GM23338 (cell line): ENCODE measurements at regions not wholly inside any gene's neighbourhood (a gene's known extent, or its start where the extent isn't known, plus 50 kb on each side); places are given as distances from the start of the nearest gene placed in this dataset.

Source experiments
- ATAC-seq: fragments of 200-7000 bp; cut with Tn5 transposase; 3 replicates; pipeline ENCODE4 v1.9.1; 2020
- DNase-seq: peaks from one replicate; pipeline ENCODE4 v3.0.0-alpha.2; 2015; ENCODE audit warnings: low spot score
- H2AFZ ChIP-seq: fragments of 200-600 bp; sonication (generic); 2 replicates; pipeline ENCODE4 v1.8.0; 2016; ENCODE audit warnings: antibody characterized with exemption, mild to moderate bottlenecking, moderate library complexity
- H3F3A ChIP-seq: fragments of 200-600 bp; sonication (generic); replicated peaks from 2 replicates; pipeline ENCODE4 v1.8.0; 2017; ENCODE audit warnings: antibody characterized with exemption, mixed run types, low read depth
- H3K27ac ChIP-seq: fragments of 200-600 bp; sonication (generic); 2 replicates; pipeline ENCODE4 v1.6.1; 2016; ENCODE audit warnings: low read depth
- H3K27me3 ChIP-seq: fragments of 200-600 bp; sonication (generic); 2 replicates; pipeline ENCODE4 v1.8.0; 2016; ENCODE audit warnings: mild to moderate bottlenecking, mixed run types, moderate library complexity; ENCODE audit not compliant: insufficient read depth
- H3K36me3 ChIP-seq: fragments of 200-600 bp; sonication (generic); 2 replicates; pipeline ENCODE4 v1.8.0; 2016; ENCODE audit warnings: mild to moderate bottlenecking; ENCODE audit not compliant: insufficient read depth
- H3K4me1 ChIP-seq: fragments of 200-600 bp; sonication (generic); 2 replicates; pipeline ENCODE4 v1.8.0; 2016; ENCODE audit warnings: mild to moderate bottlenecking, moderate library complexity; ENCODE audit not compliant: insufficient read depth
- H3K4me2 ChIP-seq: fragments of 200-600 bp; sonication (generic); 2 replicates; pipeline ENCODE4 v1.7.1; 2017; ENCODE audit warnings: mixed run types
- H3K4me3 ChIP-seq: fragments of 200-600 bp; sonication (generic); 2 replicates; pipeline ENCODE4 v1.6.1; 2016; ENCODE audit warnings: mixed run types
- H3K79me2 ChIP-seq: fragments of 200-600 bp; sonication (generic); replicated peaks from 2 replicates; pipeline ENCODE4 v1.8.0; 2017; ENCODE audit warnings: mild to moderate bottlenecking; ENCODE audit not compliant: insufficient read depth
- H3K9me2 ChIP-seq: fragments of 200-600 bp; sonication (generic); 2 replicates; pipeline ENCODE4 v1.8.0; 2017; ENCODE audit not compliant: insufficient read depth
- H4K20me1 ChIP-seq: fragments of 200-600 bp; sonication (generic); replicated peaks from 2 replicates; pipeline ENCODE4 v1.8.0; 2017; ENCODE audit warnings: mild to moderate bottlenecking; ENCODE audit not compliant: insufficient read depth
- H3K27ac Mint-ChIP-seq: 2 replicates; pipeline ENCODE4 v1.8.0; 2020; ENCODE audit warnings: inconsistent platforms, mild to moderate bottlenecking, moderate library complexity, mixed read lengths
- H3K27me3 Mint-ChIP-seq: 3 replicates; pipeline ENCODE4 v1.8.0; 2022; ENCODE audit warnings: low read depth, mild to moderate bottlenecking, moderate library complexity, mixed read lengths, inconsistent platforms; ENCODE audit not compliant: insufficient read depth, poor library complexity
- H3K36me3 Mint-ChIP-seq: 3 replicates; pipeline ENCODE4 v1.8.0; 2021; ENCODE audit warnings: low read depth, mild to moderate bottlenecking, inconsistent platforms, moderate library complexity, mixed read lengths
- H3K4me1 Mint-ChIP-seq: 3 replicates; pipeline ENCODE4 v1.8.0; 2020; ENCODE audit warnings: mild to moderate bottlenecking, inconsistent platforms, mixed read lengths
- H3K4me3 Mint-ChIP-seq: 3 replicates; pipeline ENCODE4 v1.8.0; 2021; ENCODE audit warnings: moderate library complexity, mild to moderate bottlenecking, inconsistent platforms, mixed read lengths
- H3K9me3 Mint-ChIP-seq: 3 replicates; pipeline ENCODE4 v1.8.0; 2020; ENCODE audit warnings: moderate library complexity, mild to moderate bottlenecking, inconsistent platforms, mixed read lengths
- CREB1 ChIP-seq: fragments of 250-450 bp; sonication (Bioruptor Pico); IDR thresholded peaks from 2 replicates; pipeline ENCODE4 v1.5.0; 2020; ENCODE audit warnings: low read depth, mild to moderate bottlenecking, moderate library complexity
- EZH2 ChIP-seq: fragments of 200-600 bp; sonication (generic); IDR thresholded peaks from one replicate; pipeline ENCODE4 v1.8.0; 2017; ENCODE audit warnings: antibody characterized with exemption, mild to moderate bottlenecking, low read depth; ENCODE audit not compliant: unreplicated experiment
- JUNB ChIP-seq: IDR thresholded peaks from one replicate; pipeline ENCODE4 v1.6.1; 2016; ENCODE audit warnings: antibody characterized with exemption; ENCODE audit not compliant: unreplicated experiment
- NANOG ChIP-seq: IDR thresholded peaks from 2 replicates; pipeline ENCODE4 v1.6.1; 2016; ENCODE audit warnings: antibody characterized with exemption, borderline replicate concordance
- POLR2AphosphoS5 ChIP-seq: IDR thresholded peaks from 2 replicates; pipeline ENCODE4 v1.6.1; 2016; ENCODE audit warnings: antibody characterized with exemption, low read depth
- STAT1 ChIP-seq: IDR thresholded peaks from one replicate; pipeline ENCODE4 v1.6.1; 2016; ENCODE audit warnings: antibody characterized with exemption; ENCODE audit not compliant: unreplicated experiment
- ZNF114 ChIP-seq: fragments of 250-450 bp; sonication (Bioruptor Pico); IDR thresholded peaks from 2 replicates; pipeline ENCODE4 v1.5.0; 2020; ENCODE audit warnings: mild to moderate bottlenecking, moderate library complexity
- TF ChIP-seq, protein P1 (sequence below): fragments of 250-450 bp; sonication (Bioruptor Pico); IDR thresholded peaks from 2 replicates; pipeline ENCODE4 v1.5.0; 2020; ENCODE audit warnings: mild to moderate bottlenecking, moderate library complexity
- TF ChIP-seq, protein P2 (sequence below): IDR thresholded peaks from one replicate; pipeline ENCODE4 v1.6.1; 2018; ENCODE audit warnings: antibody characterized with exemption; ENCODE audit not compliant: unreplicated experiment
- TF ChIP-seq, protein P3 (sequence below): IDR thresholded peaks from 2 replicates; pipeline ENCODE4 v1.6.1; 2016; ENCODE audit warnings: antibody characterized with exemption
- TF ChIP-seq, protein P4 (sequence below), 2 experiments: fragments of 200-600 bp in 1 of 2; sonication (generic) in 1 of 2; conservative IDR thresholded peaks; 2 replicates each; pipeline versions ENCODE4 v1.5.1 to v1.6.1; 2016 to 2017; ENCODE audit warnings: antibody characterized with exemption in 2 of 2, low read depth in 2 of 2, mild to moderate bottlenecking in 2 of 2, moderate library complexity in 1 of 2

DNA sequence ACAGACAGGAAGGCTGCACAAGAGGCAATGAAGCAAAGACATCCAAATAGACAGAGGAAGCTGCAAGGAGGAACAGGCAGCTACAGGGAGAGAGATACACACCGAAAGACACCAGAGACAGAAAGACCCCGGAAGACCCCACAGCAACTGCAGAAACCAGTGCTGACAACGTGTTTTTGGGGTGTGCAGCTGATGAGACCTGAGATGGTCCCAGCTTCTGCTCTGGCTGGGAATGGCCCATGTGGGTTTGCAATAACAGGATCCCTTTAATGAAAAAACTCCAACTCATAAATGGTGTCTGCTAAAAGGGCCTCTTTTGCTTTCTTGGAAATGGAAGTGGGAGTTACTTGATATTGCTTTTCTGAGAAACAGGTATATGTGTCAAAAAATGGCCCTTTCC is 101.5 kb upstream of the CDH11 start:
- Mint-ChIP-seq H3K27ac (no peak overlapping the region; the same call in 1 of the 2 replicates), H3K36me3 (peaks cover 14% of the 10 kb centered on the region), H3K4me1 (peaks cover 50% of the 10 kb centered on the region), H3K4me3 (no peak overlapping the region), H3K27me3 (peaks cover 6% of the 10 kb centered on the region), H3K9me3 (no peaks in the 10 kb centered on the region)
- TF ChIP-seq ZNF114 (CRISPR knock-in tag) (no peak), STAT1 (no peak), JUNB (no peak), EZH2 (no peak), CREB1 (CRISPR knock-in tag) (no peak), POLR2AphosphoS5 (no peak), NANOG (no peak)
- TF ChIP-seq, protein P1, sequence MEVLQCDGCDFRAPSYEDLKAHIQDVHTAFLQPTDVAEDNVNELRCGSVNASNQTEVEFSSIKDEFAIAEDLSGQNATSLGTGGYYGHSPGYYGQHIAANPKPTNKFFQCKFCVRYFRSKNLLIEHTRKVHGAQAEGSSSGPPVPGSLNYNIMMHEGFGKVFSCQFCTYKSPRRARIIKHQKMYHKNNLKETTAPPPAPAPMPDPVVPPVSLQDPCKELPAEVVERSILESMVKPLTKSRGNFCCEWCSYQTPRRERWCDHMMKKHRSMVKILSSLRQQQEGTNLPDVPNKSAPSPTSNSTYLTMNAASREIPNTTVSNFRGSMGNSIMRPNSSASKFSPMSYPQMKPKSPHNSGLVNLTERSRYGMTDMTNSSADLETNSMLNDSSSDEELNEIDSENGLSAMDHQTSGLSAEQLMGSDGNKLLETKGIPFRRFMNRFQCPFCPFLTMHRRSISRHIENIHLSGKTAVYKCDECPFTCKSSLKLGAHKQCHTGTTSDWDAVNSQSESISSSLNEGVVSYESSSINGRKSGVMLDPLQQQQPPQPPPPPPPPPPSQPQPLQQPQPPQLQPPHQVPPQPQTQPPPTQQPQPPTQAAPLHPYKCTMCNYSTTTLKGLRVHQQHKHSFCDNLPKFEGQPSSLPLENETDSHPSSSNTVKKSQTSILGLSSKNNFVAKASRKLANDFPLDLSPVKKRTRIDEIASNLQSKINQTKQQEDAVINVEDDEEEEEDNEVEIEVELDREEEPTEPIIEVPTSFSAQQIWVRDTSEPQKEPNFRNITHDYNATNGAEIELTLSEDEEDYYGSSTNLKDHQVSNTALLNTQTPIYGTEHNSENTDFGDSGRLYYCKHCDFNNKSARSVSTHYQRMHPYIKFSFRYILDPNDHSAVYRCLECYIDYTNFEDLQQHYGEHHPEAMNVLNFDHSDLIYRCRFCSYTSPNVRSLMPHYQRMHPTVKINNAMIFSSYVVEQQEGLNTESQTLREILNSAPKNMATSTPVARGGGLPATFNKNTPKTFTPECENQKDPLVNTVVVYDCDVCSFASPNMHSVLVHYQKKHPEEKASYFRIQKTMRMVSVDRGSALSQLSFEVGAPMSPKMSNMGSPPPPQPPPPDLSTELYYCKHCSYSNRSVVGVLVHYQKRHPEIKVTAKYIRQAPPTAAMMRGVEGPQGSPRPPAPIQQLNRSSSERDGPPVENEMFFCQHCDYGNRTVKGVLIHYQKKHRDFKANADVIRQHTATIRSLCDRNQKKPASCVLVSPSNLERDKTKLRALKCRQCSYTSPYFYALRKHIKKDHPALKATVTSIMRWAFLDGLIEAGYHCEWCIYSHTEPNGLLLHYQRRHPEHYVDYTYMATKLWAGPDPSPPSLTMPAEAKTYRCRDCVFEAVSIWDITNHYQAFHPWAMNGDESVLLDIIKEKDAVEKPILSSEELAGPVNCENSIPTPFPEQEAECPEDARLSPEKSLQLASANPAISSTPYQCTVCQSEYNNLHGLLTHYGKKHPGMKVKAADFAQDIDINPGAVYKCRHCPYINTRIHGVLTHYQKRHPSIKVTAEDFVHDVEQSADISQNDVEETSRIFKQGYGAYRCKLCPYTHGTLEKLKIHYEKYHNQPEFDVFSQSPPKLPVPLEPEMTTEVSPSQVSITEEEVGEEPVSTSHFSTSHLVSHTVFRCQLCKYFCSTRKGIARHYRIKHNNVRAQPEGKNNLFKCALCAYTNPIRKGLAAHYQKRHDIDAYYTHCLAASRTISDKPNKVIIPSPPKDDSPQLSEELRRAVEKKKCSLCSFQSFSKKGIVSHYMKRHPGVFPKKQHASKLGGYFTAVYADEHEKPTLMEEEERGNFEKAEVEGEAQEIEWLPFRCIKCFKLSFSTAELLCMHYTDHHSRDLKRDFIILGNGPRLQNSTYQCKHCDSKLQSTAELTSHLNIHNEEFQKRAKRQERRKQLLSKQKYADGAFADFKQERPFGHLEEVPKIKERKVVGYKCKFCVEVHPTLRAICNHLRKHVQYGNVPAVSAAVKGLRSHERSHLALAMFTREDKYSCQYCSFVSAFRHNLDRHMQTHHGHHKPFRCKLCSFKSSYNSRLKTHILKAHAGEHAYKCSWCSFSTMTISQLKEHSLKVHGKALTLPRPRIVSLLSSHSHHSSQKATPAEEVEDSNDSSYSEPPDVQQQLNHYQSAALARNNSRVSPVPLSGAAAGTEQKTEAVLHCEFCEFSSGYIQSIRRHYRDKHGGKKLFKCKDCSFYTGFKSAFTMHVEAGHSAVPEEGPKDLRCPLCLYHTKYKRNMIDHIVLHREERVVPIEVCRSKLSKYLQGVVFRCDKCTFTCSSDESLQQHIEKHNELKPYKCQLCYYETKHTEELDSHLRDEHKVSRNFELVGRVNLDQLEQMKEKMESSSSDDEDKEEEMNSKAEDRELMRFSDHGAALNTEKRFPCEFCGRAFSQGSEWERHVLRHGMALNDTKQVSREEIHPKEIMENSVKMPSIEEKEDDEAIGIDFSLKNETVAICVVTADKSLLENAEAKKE (CRISPR knock-in tag), result no peak
- TF ChIP-seq, protein P2, sequence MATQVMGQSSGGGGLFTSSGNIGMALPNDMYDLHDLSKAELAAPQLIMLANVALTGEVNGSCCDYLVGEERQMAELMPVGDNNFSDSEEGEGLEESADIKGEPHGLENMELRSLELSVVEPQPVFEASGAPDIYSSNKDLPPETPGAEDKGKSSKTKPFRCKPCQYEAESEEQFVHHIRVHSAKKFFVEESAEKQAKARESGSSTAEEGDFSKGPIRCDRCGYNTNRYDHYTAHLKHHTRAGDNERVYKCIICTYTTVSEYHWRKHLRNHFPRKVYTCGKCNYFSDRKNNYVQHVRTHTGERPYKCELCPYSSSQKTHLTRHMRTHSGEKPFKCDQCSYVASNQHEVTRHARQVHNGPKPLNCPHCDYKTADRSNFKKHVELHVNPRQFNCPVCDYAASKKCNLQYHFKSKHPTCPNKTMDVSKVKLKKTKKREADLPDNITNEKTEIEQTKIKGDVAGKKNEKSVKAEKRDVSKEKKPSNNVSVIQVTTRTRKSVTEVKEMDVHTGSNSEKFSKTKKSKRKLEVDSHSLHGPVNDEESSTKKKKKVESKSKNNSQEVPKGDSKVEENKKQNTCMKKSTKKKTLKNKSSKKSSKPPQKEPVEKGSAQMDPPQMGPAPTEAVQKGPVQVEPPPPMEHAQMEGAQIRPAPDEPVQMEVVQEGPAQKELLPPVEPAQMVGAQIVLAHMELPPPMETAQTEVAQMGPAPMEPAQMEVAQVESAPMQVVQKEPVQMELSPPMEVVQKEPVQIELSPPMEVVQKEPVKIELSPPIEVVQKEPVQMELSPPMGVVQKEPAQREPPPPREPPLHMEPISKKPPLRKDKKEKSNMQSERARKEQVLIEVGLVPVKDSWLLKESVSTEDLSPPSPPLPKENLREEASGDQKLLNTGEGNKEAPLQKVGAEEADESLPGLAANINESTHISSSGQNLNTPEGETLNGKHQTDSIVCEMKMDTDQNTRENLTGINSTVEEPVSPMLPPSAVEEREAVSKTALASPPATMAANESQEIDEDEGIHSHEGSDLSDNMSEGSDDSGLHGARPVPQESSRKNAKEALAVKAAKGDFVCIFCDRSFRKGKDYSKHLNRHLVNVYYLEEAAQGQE, result no peak
- TF ChIP-seq, protein P3, sequence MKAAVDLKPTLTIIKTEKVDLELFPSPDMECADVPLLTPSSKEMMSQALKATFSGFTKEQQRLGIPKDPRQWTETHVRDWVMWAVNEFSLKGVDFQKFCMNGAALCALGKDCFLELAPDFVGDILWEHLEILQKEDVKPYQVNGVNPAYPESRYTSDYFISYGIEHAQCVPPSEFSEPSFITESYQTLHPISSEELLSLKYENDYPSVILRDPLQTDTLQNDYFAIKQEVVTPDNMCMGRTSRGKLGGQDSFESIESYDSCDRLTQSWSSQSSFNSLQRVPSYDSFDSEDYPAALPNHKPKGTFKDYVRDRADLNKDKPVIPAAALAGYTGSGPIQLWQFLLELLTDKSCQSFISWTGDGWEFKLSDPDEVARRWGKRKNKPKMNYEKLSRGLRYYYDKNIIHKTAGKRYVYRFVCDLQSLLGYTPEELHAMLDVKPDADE, result no peak
- TF ChIP-seq, protein P4, sequence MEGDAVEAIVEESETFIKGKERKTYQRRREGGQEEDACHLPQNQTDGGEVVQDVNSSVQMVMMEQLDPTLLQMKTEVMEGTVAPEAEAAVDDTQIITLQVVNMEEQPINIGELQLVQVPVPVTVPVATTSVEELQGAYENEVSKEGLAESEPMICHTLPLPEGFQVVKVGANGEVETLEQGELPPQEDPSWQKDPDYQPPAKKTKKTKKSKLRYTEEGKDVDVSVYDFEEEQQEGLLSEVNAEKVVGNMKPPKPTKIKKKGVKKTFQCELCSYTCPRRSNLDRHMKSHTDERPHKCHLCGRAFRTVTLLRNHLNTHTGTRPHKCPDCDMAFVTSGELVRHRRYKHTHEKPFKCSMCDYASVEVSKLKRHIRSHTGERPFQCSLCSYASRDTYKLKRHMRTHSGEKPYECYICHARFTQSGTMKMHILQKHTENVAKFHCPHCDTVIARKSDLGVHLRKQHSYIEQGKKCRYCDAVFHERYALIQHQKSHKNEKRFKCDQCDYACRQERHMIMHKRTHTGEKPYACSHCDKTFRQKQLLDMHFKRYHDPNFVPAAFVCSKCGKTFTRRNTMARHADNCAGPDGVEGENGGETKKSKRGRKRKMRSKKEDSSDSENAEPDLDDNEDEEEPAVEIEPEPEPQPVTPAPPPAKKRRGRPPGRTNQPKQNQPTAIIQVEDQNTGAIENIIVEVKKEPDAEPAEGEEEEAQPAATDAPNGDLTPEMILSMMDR (conservative IDR thresholded peaks at IDR 0.05; ENCODE audit: low read depth in 2 of 2), result no peak
- H3K4me1 ChIP-seq, result peaks cover 59% of the 10 kb centered on the region
- H3K36me3 ChIP-seq, result 0 out of 2 replicates have a peak, but pooled peaks cover 8% of the 10 kb centered on the region
- no peak overlapping the region for H3K4me3 ChIP-seq
- no peaks in the 10 kb centered on the region for H3K79me2 ChIP-seq
- no peak overlapping the region for H2AFZ ChIP-seq
- 0 out of 2 replicates have a peak overlapping the region, but pooled peaks have one; percentile 19 for H3K4me2 ChIP-seq
- H3K27ac ChIP-seq, result no peak overlapping the region
- H3K27me3 ChIP-seq, result peaks cover 24% of the 10 kb centered on the region; the same call in 1 of the 2 replicates
- DNase-seq, result no peak
- H4K20me1 ChIP-seq, result peaks cover 8% of the 10 kb centered on the region; the same call in 1 of the 2 replicates
- ATAC-seq, result no peak
- no peaks in the 10 kb centered on the region for H3K9me2 ChIP-seq
- peaks cover 15% of the 10 kb centered on the region for H3F3A ChIP-seq
